Amniotic epithelial cell (primary cell): ENCODE measurements at regions not wholly inside any gene's neighbourhood (a gene's known extent, or its start where the extent isn't known, plus 50 kb on each side); places are given as distances from the start of the nearest gene placed in this dataset.
"Not testable (repeated sequence)": the region's sequence is repeated elsewhere in the genome, so short reads cannot be mapped to it uniquely, and the experiment has no call there.

Source experiments
- DNase-seq: peaks from one replicate; pipeline ENCODE4 v3.0.0-alpha.2; 2010; ENCODE audit warnings: low read depth

GRCh38 chr3:150357923-150358607, 50.0 kb upstream of the TSC22D2 start:
- DNase-seq, result no peak

GRCh38 chr3:150357140-150357539, 51.0 kb upstream of the TSC22D2 start:
- DNase-seq, result no peak

GRCh38 chr3:150355574-150355973, 52.5 kb upstream of the TSC22D2 start:
- no peak for DNase-seq

GRCh38 chr3:150352931-150353330, 55.2 kb upstream of the TSC22D2 start:
- peak; percentile 65 for DNase-seq

GRCh38 chr3:150351398-150351797, 56.7 kb upstream of the TSC22D2 start:
- peak; percentile 44 for DNase-seq

- DNase-seq, result no peak
These were observed 58.6 kb upstream of the TSC22D2 start for GRCh38 chr3:150349314-150350097.

- DNase-seq, result peak; percentile 80
These were observed 59.6 kb upstream of the TSC22D2 start for GRCh38 chr3:150348500-150348899.

GRCh38 chr3:150346981-150347863, 60.9 kb upstream of the TSC22D2 start:
- DNase-seq, result no peak

- no peak for DNase-seq
These were observed 61.8 kb upstream of the TSC22D2 start for GRCh38 chr3:150346266-150346665.

GRCh38 chr3:150345021-150345538, 63.0 kb upstream of the TSC22D2 start:
- DNase-seq, result peak; percentile 90

- no peak for DNase-seq
These were observed 63.9 kb upstream of the TSC22D2 start for GRCh38 chr3:150344079-150344759.

GRCh38 chr3:150342896-150343467, 65.1 kb upstream of the TSC22D2 start:
- DNase-seq, result no peak

GRCh38 chr3:150341891-150342290, 66.2 kb upstream of the TSC22D2 start:
- no peak for DNase-seq

GRCh38 chr3:150336363-150336762, 71.7 kb upstream of the TSC22D2 start:
- DNase-seq, result not testable (repeated sequence)

- peak; percentile 53 for DNase-seq
These were observed 72.5 kb upstream of the TSC22D2 start for GRCh38 chr3:150335631-150336030.

- DNase-seq, result no peak
These were observed 73.1 kb upstream of the TSC22D2 start for GRCh38 chr3:150334974-150335373.

- no peak for DNase-seq
These were observed 74.6 kb upstream of the TSC22D2 start for GRCh38 chr3:150333477-150333876.

- peak; percentile 53 for DNase-seq
These were observed 76.0 kb upstream of the TSC22D2 start for GRCh38 chr3:150331978-150332568.

- DNase-seq, result no peak
These were observed 77.2 kb upstream of the TSC22D2 start for GRCh38 chr3:150330872-150331271.

GRCh38 chr3:150330174-150330573, 77.9 kb upstream of the TSC22D2 start:
- no peak for DNase-seq

GRCh38 chr3:150329408-150329807, 78.7 kb upstream of the TSC22D2 start:
- no peak for DNase-seq
